ENCODE measurements at regions not wholly inside any gene's neighbourhood (a gene's known extent, or its start where the extent isn't known, plus 50 kb on each side); places are given as distances from the start of the nearest gene placed in this dataset.
"Not testable (repeated sequence)": the region's sequence is repeated elsewhere in the genome, so short reads cannot be mapped to it uniquely, and the experiment has no call there.

DNA sequence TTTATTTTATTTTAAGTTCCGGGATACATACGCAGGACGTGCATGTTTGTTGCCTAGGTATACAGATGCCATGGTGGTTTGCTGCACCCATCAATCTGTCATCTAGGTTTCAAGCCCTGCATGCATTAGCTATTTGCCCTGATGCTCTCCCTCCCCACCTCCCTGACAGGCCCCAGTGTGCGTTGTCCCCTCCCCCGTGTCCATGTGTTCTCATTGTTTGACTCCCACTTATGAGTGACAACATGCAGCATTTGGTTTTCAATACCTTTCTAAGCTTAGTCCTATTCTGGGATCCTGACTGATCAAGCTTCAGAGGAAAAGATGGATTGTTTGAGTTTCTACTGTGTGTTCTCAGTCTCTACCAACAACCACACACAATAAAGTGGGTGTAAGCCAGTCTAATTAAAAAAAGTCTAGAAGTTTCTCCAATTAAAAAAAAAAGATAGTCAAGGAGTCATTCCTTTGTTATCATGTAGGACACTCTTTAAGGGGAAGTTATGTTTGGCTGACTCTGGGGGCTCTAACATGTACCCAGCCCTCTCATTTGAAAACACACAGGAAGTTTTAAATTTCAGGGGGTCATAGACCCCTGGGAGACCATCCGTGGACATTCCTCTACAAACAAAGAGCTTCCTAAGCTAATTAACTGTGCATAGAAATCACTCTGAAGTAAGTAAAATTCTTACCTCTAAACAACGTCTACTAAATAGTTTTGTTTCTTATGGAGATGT lies 66.3 kb upstream of the ADAMTS18 start:
- Histone ChIP-seq H3K36me3 (no peaks in the 10 kb centered on the region), H3K27me3 (no peaks in the 10 kb centered on the region), H3K4me3 (no peak overlapping the region), H3K4me1 (no peaks in the 10 kb centered on the region), H3K9me3 (no peaks in the 10 kb centered on the region), H3K27ac (no peak overlapping the region)
- ATAC-seq (no peak), DNase-seq (no peak)
- TF ChIP-seq CTCF (IDR thresholded peaks at IDR 0.05 in 4 of 5, conservative IDR thresholded peaks at IDR 0.05 in 1 of 5) (no peak), POLR2A (IDR thresholded peaks at IDR 0.05) (no peak)
- in situ Hi-C loops (cut with MboI; ENCODE audit: low sequenced_read_pairs in 4 of 4): no loop called here
- intact Hi-C loops (cut with DNase I; ENCODE audit: low total_unique reads): no loop called here

GRCh38 chr16:77502448-77502847 lies 67.6 kb upstream of the ADAMTS18 start:
- Histone ChIP-seq H3K27ac (no peak overlapping the region), H3K27me3 (no peaks in the 10 kb centered on the region), H3K9me3 (no peaks in the 10 kb centered on the region), H3K36me3 (no peaks in the 10 kb centered on the region), H3K4me3 (no peak overlapping the region), H3K4me1 (no peaks in the 10 kb centered on the region)
- ATAC-seq: no peak
- TF ChIP-seq CTCF (IDR thresholded peaks at IDR 0.05 in 4 of 5, conservative IDR thresholded peaks at IDR 0.05 in 1 of 5): no peak
- TF ChIP-seq POLR2A (IDR thresholded peaks at IDR 0.05): no peak
- intact Hi-C loops (cut with DNase I; ENCODE audit: low total_unique reads): no loop called here
- in situ Hi-C loops (cut with MboI; ENCODE audit: low sequenced_read_pairs in 4 of 4): no loop called here
- no peak for DNase-seq

DNA sequence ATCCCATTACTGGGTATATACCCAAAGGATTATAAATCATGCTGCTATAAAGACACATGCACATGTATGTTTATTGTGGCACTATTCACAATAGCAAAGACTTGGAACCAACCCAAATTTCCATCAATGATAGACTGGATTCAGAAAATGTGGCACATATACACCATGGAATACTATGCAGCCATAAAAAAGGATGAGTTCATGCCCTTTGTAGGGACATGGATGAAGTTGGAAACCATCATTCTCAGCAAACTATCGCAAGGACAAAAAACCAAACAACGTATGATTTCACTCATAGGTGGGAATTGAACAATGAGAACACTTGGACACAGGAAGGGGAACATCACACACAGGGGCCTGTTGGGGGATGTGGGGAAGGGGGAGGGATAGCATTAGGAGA lies 71.7 kb upstream of the ADAMTS18 start:
- H3K27ac ChIP-seq; H3K4me3 ChIP-seq; intact Hi-C loops (cut with DNase I; ENCODE audit: low total_unique reads); DNase-seq; ATAC-seq; H3K4me1 ChIP-seq; in situ Hi-C loops (cut with MboI; ENCODE audit: low sequenced_read_pairs in 4 of 4); H3K27me3 ChIP-seq; H3K9me3 ChIP-seq; H3K36me3 ChIP-seq: not testable (repeated sequence)

DNA sequence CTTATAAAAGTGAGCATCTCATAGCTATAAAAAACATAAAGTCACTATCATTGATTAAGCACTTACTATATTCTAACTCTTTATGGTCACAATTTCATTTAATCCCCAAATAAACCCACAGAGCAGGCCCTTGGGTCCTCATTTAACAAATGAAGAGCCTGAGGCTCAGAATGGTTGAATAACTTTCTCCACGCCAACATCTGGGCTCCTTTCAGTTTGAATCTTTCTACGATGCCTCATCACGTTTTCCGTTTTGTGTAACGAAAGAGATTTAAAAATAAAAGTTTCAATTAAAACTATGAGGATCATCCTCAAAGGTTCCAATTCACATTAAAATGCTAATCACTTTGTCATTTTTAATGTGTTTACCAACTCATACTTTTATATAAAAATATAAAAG lies 74.2 kb upstream of the ADAMTS18 start:
- no peaks in the 10 kb centered on the region for H3K27me3 ChIP-seq
- no peak overlapping the region for H3K27ac ChIP-seq
- no peaks in the 10 kb centered on the region for H3K4me1 ChIP-seq
- intact Hi-C loops (cut with DNase I; ENCODE audit: low total_unique reads) (no loop called here), in situ Hi-C loops (cut with MboI; ENCODE audit: low sequenced_read_pairs in 4 of 4) (no loop called here)
- H3K36me3 ChIP-seq: no peaks in the 10 kb centered on the region
- DNase-seq (no peak), ATAC-seq (no peak)
- H3K9me3 ChIP-seq: no peaks in the 10 kb centered on the region
- TF ChIP-seq CTCF (IDR thresholded peaks at IDR 0.05 in 4 of 5, conservative IDR thresholded peaks at IDR 0.05 in 1 of 5): no peak
- no peak for TF ChIP-seq POLR2A (IDR thresholded peaks at IDR 0.05)
- H3K4me3 ChIP-seq: no peak overlapping the region

DNA sequence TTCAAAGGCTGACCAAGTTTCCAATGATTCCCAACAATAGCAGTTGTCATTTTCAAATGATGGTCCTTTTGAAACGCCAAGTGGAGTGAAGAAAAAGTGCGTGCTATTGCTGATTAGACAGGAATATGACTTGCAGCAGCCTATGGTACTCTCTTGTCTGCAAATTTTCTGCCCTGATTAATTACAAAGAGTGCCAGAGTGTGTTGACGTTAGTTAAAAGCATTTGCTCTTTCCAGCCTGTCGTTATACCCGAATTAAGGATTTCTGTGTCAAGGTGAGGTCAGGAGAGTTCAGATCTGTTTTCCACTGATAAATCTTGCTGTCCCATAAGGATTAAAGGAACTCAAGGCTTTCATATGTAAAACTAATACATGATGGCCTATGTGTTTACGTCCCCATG lies 75.0 kb upstream of the ADAMTS18 start:
- Histone ChIP-seq H3K9me3 (no peaks in the 10 kb centered on the region), H3K36me3 (no peaks in the 10 kb centered on the region), H3K4me3 (no peak overlapping the region), H3K4me1 (no peaks in the 10 kb centered on the region), H3K27ac (no peak overlapping the region), H3K27me3 (no peaks in the 10 kb centered on the region)
- no peak for TF ChIP-seq POLR2A (IDR thresholded peaks at IDR 0.05)
- TF ChIP-seq CTCF (IDR thresholded peaks at IDR 0.05 in 4 of 5, conservative IDR thresholded peaks at IDR 0.05 in 1 of 5): no peak
- intact Hi-C loops (cut with DNase I; ENCODE audit: low total_unique reads) (no loop called here), in situ Hi-C loops (cut with MboI; ENCODE audit: low sequenced_read_pairs in 4 of 4) (no loop called here)
- no peak for DNase-seq
- no peak for ATAC-seq

Measured in gastrocnemius medialis (tissue), 4 donors.